ENCODE measurements at regions not wholly inside any gene's neighbourhood (a gene's known extent, or its start where the extent isn't known, plus 50 kb on each side); places are given as distances from the start of the nearest gene placed in this dataset.
"Not testable (repeated sequence)": the region's sequence is repeated elsewhere in the genome, so short reads cannot be mapped to it uniquely, and the experiment has no call there.

- Mint-ChIP-seq H3K27ac (ENCODE audit: unreplicated experiment) (no peak overlapping the region), H3K36me3 (ENCODE audit: unreplicated experiment) (no peaks in the 10 kb centered on the region), H3K4me3 (ENCODE audit: unreplicated experiment) (no peak overlapping the region), H3K9me3 (ENCODE audit: unreplicated experiment) (peaks cover 63% of the 10 kb centered on the region), H3K4me1 (ENCODE audit: unreplicated experiment) (no peaks in the 10 kb centered on the region), H3K27me3 (ENCODE audit: unreplicated experiment) (no peaks in the 10 kb centered on the region)
- peak; percentile 84 for DNase-seq (ENCODE audit: extremely low spot score, unreplicated experiment)
- TF ChIP-seq CTCF (IDR thresholded peaks at IDR 0.05) = no peak
Measured at GRCh38 chr9:40925149-40925548, 203.3 kb downstream of the FOXD4L6 start.

- peaks cover 58% of the 10 kb centered on the region for H3K9me3 Mint-ChIP-seq (ENCODE audit: unreplicated experiment)
- not testable (repeated sequence) for H3K27ac Mint-ChIP-seq (ENCODE audit: unreplicated experiment)
Measured at GRCh38 chr9:40916399-40916783, 212.1 kb downstream of the FOXD4L6 start.

GRCh38 chr9:40915660-40916398 lies 212.7 kb downstream of the FOXD4L6 start:
- peak; percentile 83 for DNase-seq (ENCODE audit: extremely low spot score, unreplicated experiment)
- not testable (repeated sequence) for H3K27me3 Mint-ChIP-seq (ENCODE audit: unreplicated experiment); H3K4me1 Mint-ChIP-seq (ENCODE audit: unreplicated experiment); H3K4me3 Mint-ChIP-seq (ENCODE audit: unreplicated experiment); H3K36me3 Mint-ChIP-seq (ENCODE audit: unreplicated experiment); H3K27ac Mint-ChIP-seq (ENCODE audit: unreplicated experiment)
- H3K9me3 Mint-ChIP-seq (ENCODE audit: unreplicated experiment) = peaks cover 64% of the 10 kb centered on the region

More at GRCh38 chr9:40916399-40916783, 212.1 kb downstream of the FOXD4L6 start:
- H3K4me3 Mint-ChIP-seq (ENCODE audit: unreplicated experiment); H3K27me3 Mint-ChIP-seq (ENCODE audit: unreplicated experiment); H3K4me1 Mint-ChIP-seq (ENCODE audit: unreplicated experiment); H3K36me3 Mint-ChIP-seq (ENCODE audit: unreplicated experiment): not testable (repeated sequence)
- peak; percentile 53 for DNase-seq (ENCODE audit: extremely low spot score, unreplicated experiment)

GRCh38 chr9:40914772-40915659 lies 213.5 kb downstream of the FOXD4L6 start:
- Mint-ChIP-seq H3K4me3 (ENCODE audit: unreplicated experiment) (no peak overlapping the region), H3K27me3 (ENCODE audit: unreplicated experiment) (no peaks in the 10 kb centered on the region), H3K27ac (ENCODE audit: unreplicated experiment) (no peak overlapping the region), H3K36me3 (ENCODE audit: unreplicated experiment) (peaks cover 9% of the 10 kb centered on the region), H3K4me1 (ENCODE audit: unreplicated experiment) (no peaks in the 10 kb centered on the region), H3K9me3 (ENCODE audit: unreplicated experiment) (peaks cover 69% of the 10 kb centered on the region)
- DNase-seq (ENCODE audit: extremely low spot score, unreplicated experiment) = peak; percentile 69
- no peak for TF ChIP-seq CTCF (IDR thresholded peaks at IDR 0.05)

GRCh38 chr9:40913928-40914673 lies 214.4 kb downstream of the FOXD4L6 start:
- no peaks in the 10 kb centered on the region for H3K4me1 Mint-ChIP-seq (ENCODE audit: unreplicated experiment)
- peaks cover 9% of the 10 kb centered on the region for H3K36me3 Mint-ChIP-seq (ENCODE audit: unreplicated experiment)
- H3K27me3 Mint-ChIP-seq (ENCODE audit: unreplicated experiment) = no peaks in the 10 kb centered on the region
- TF ChIP-seq CTCF (IDR thresholded peaks at IDR 0.05) = no peak
- H3K4me3 Mint-ChIP-seq (ENCODE audit: unreplicated experiment) = no peak overlapping the region
- H3K27ac Mint-ChIP-seq (ENCODE audit: unreplicated experiment) = no peak overlapping the region
- H3K9me3 Mint-ChIP-seq (ENCODE audit: unreplicated experiment) = peaks cover 69% of the 10 kb centered on the region
- peak; percentile 53 for DNase-seq (ENCODE audit: extremely low spot score, unreplicated experiment)

Measured in osteocyte (in vitro differentiated cells).